ENCODE measurements at regions not wholly inside any gene's neighbourhood (a gene's known extent, or its start where the extent isn't known, plus 50 kb on each side); places are given as distances from the start of the nearest gene placed in this dataset.

DNA sequence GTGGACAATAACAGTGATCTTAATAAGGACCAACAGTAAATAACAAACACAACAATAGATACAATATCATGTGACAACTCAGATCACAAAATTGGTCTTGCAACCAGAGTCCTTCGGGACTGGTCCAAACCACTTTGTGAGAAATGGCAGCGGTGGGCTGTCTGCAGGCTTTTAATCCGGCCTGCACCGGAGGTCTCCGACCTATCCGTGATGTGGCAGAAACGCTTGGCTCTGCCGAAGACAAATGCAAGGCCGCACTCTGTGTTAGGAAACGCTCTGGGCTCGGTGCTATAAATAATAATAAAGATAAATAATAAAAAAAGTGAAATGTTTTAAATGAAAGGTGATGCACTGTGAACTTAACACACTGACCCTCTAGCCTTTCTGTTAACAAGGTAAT lies 810.6 kb upstream of the NR2F2 start:
- TF ChIP-seq POLR2A (IDR thresholded peaks at IDR 0.05) = no peak
- TF ChIP-seq, protein P1, sequence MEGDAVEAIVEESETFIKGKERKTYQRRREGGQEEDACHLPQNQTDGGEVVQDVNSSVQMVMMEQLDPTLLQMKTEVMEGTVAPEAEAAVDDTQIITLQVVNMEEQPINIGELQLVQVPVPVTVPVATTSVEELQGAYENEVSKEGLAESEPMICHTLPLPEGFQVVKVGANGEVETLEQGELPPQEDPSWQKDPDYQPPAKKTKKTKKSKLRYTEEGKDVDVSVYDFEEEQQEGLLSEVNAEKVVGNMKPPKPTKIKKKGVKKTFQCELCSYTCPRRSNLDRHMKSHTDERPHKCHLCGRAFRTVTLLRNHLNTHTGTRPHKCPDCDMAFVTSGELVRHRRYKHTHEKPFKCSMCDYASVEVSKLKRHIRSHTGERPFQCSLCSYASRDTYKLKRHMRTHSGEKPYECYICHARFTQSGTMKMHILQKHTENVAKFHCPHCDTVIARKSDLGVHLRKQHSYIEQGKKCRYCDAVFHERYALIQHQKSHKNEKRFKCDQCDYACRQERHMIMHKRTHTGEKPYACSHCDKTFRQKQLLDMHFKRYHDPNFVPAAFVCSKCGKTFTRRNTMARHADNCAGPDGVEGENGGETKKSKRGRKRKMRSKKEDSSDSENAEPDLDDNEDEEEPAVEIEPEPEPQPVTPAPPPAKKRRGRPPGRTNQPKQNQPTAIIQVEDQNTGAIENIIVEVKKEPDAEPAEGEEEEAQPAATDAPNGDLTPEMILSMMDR (IDR thresholded peaks at IDR 0.05) = no peak
